Lower lobe of right lung (tissue), 2 donors: ENCODE measurements at regions not wholly inside any gene's neighbourhood (a gene's known extent, or its start where the extent isn't known, plus 50 kb on each side); places are given as distances from the start of the nearest gene placed in this dataset.

Source experiments
- ATAC-seq, 2 donors: fragments of 200-7000 bp; cut with Tn5 transposase; one replicate each; pipeline ENCODE4 v1.9.1; 2020 to 2022; ENCODE audit warnings: mild to moderate bottlenecking in 2 of 2, moderate library complexity in 2 of 2
- DNase-seq: peaks from one replicate; pipeline ENCODE4 v3.0.0-alpha.2; 2020
- H3K27ac ChIP-seq: fragments of 200-600 bp; one replicate; pipeline ENCODE4 v1.8.0; 2022
- H3K27me3 ChIP-seq: fragments of 200-600 bp; one replicate; pipeline ENCODE4 v1.8.0; 2022; ENCODE audit warnings: low read depth
- H3K36me3 ChIP-seq: fragments of 200-600 bp; one replicate; pipeline ENCODE4 v1.8.0; 2022; ENCODE audit warnings: mild to moderate bottlenecking
- H3K4me1 ChIP-seq: fragments of 200-600 bp; one replicate; pipeline ENCODE4 v1.8.0; 2022
- H3K4me3 ChIP-seq: fragments of 200-600 bp; one replicate; pipeline ENCODE4 v1.8.0; 2022; ENCODE audit warnings: mild to moderate bottlenecking
- H3K9me3 ChIP-seq: fragments of 200-600 bp; one replicate; pipeline ENCODE4 v1.8.0; 2022
- CTCF ChIP-seq: fragments of 200-600 bp; IDR thresholded peaks from one replicate; pipeline ENCODE4 v1.8.0; 2022; ENCODE audit warnings: antibody characterized with exemption, mild to moderate bottlenecking
- intact Hi-C: fragments of 100-400 bp; cut with DNase I; formaldehyde crosslinking; loops from one replicate; pipeline ENCODE4 v1.11.0; 2022
- donor health status: DM: no; HTN: yes; CAD: no; lungs with severe emphysema.

DNA sequence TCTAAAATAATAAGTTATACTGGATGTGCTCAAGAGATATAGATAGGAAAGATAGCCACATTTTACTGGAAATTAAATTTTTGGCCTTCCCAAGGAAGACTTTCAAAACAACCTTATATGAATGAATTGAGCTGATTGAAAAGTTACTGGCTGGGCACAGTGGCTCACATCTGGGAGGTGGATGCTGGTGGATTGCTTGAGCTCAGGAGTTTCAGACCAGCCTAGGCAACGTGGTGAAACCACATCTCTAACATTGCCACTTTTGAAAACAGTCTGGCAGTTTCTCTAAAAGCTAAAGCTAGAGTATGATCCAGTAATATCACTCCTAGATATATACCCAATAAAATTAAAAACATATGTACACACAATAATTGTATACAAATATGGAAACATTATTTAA is 231.4 kb upstream of the POU1F1 start:
- no peak overlapping the region for H3K27ac ChIP-seq
- no peaks in the 10 kb centered on the region for H3K4me1 ChIP-seq
- intact Hi-C loops = no loop called here
- no peak overlapping the region for H3K4me3 ChIP-seq
- ATAC-seq (no peak), DNase-seq (no peak)
- H3K27me3 ChIP-seq = no peaks in the 10 kb centered on the region
- no peak for TF ChIP-seq CTCF
- H3K36me3 ChIP-seq = no peaks in the 10 kb centered on the region
- H3K9me3 ChIP-seq = no peaks in the 10 kb centered on the region

GRCh38 chr3:87503900-87504498 is 227.6 kb upstream of the POU1F1 start:
- intact Hi-C loops = no loop called here
- Histone ChIP-seq H3K36me3 (no peaks in the 10 kb centered on the region), H3K4me3 (no peak overlapping the region), H3K27me3 (no peaks in the 10 kb centered on the region), H3K27ac (no peak overlapping the region), H3K9me3 (no peaks in the 10 kb centered on the region), H3K4me1 (no peaks in the 10 kb centered on the region)
- ATAC-seq (peak; percentile 59 to 60), DNase-seq (no peak)
- TF ChIP-seq CTCF = peak; percentile 54

DNA sequence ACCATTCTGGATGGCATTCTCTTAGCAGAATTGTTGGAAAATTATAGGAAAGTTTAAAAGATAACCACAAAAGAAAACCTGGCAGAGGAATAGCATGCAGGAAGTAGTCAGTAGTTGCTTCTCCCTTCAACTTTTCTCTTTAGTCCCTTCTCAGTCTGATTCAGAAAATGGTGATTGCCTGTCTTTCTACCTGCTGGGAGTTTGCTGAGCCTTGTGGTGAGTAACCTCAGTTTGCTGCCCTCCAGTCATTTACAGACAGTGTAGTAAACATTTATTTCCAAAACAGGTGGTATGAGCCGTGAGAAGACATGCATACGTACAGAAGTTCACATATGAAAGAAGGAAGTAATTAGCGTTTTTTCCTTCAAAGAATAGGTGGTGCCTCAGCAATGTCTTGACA is 224.7 kb upstream of the POU1F1 start:
- DNase-seq = no peak
- Histone ChIP-seq H3K36me3 (no peaks in the 10 kb centered on the region), H3K9me3 (no peaks in the 10 kb centered on the region), H3K27me3 (no peaks in the 10 kb centered on the region), H3K4me1 (no peaks in the 10 kb centered on the region), H3K27ac (no peak overlapping the region), H3K4me3 (no peak overlapping the region)
- intact Hi-C loops = no loop called here
- no peak for ATAC-seq
- no peak for TF ChIP-seq CTCF

GRCh38 chr3:87498358-87499080 is 222.1 kb upstream of the POU1F1 start:
- Histone ChIP-seq H3K4me1 (no peaks in the 10 kb centered on the region), H3K36me3 (no peaks in the 10 kb centered on the region), H3K27me3 (no peaks in the 10 kb centered on the region), H3K9me3 (no peaks in the 10 kb centered on the region), H3K27ac (no peak overlapping the region), H3K4me3 (no peak overlapping the region)
- ATAC-seq = no peak
- DNase-seq = no peak
- TF ChIP-seq CTCF = no peak
- intact Hi-C loops = no loop called here

DNA sequence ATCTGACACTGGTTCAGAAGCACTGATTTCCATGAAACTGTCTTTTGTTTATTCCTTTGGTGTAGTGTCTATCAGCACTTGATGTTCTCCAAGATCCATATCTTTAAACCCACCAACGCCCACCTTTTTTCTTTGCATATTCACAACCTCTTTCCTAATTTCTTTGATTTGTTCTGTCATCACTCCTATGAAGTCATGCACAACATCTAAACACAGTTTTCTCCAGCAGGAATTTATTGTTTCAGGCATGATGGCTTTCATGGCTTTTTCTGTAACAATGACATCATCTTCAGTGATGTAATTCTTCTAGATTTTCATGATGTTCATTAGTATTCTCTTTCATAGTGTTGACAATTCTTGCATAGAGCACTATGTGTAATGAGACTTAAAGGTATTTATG is 219.6 kb upstream of the POU1F1 start:
- no peak overlapping the region for H3K4me3 ChIP-seq
- H3K27ac ChIP-seq = no peak overlapping the region
- H3K36me3 ChIP-seq = no peaks in the 10 kb centered on the region
- H3K27me3 ChIP-seq = no peaks in the 10 kb centered on the region
- H3K4me1 ChIP-seq = no peaks in the 10 kb centered on the region
- no peak for DNase-seq
- no peaks in the 10 kb centered on the region for H3K9me3 ChIP-seq
- TF ChIP-seq CTCF = no peak
- no peak for ATAC-seq
- intact Hi-C loops = no loop called here
